ENCODE measurements at regions not wholly inside any gene's neighbourhood (a gene's known extent, or its start where the extent isn't known, plus 50 kb on each side); places are given as distances from the start of the nearest gene placed in this dataset.
"Not testable (repeated sequence)": the region's sequence is repeated elsewhere in the genome, so short reads cannot be mapped to it uniquely, and the experiment has no call there.

GRCh38 chr20:47979361-47980095, 194.2 kb upstream of the SULF2 start:
- DNase-seq: not testable (repeated sequence)

- not testable (repeated sequence) for DNase-seq
Measured at GRCh38 chr20:47978428-47979120, 193.3 kb upstream of the SULF2 start.

GRCh38 chr20:47977789-47978252, 192.5 kb upstream of the SULF2 start:
- not testable (repeated sequence) for DNase-seq

GRCh38 chr20:47977017-47977788, 191.9 kb upstream of the SULF2 start:
- DNase-seq: not testable (repeated sequence)

DNA sequence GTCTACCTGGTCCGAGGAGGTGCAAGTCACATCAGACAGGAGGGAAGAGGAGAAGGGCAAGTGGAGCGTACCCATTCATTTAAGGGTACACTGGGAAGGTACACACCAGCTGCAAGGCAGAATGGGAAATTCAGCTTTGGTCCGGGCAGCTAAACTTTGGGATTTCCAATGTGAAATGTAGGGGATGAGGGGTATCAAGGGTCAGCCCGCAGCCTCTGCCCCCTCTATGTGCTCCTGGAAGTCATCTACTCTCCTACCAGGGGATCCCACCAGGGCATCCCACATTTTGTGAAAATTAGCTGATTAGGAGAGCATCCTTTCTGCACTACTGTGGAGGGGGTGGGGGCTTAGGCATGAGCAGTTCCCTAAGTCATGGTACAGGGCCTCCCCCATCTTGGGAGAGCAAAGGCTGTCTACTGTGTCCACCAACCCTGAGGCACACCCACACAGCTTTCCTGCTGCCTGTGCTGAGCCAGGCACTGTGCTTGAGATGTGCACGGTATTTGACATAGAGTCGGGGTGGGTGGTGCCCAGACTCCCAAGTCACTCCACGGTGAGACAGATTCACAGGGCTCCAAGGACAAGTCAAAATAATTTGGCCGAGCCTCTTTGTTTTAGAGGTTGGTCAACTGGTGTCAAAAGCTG, 189.1 kb upstream of the SULF2 start:
- DNase-seq: no peak

DNA sequence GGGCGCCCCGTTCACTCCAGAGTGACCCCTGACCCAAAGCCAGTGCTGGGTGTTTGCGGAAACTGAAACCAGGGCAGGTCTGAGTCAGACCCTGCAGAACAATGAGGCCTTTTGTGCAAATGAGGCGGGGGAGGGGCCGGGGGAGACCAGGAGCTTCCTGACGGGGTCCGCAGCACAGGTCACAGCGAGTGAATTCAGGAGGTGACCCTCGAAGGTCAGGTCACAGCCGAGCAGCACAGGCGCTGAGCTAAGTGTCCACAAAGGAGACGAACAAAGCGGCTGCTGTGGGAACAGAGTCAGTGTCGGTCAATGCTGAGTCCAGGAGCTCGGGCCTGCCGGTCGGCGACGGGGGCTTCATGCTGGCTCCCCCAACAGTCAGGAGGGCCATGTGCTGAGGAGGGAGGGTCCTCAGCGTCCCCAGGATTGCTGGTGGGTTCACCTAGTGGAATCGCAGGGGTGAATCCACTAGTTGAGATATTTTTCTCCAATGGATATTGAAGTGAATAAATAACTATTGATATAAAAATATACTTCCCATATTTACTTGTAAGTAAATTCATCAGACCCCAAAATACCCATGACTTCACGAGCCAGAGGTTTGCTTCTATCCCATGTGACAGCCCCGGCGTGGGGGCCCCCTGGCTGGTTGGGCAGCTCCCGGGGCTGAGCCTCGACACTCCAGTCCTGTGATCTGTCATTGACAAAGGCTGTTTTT, 188.4 kb upstream of the SULF2 start:
- DNase-seq: no peak

- no peak for DNase-seq
Measured at GRCh38 chr20:47972916-47973309, 187.6 kb upstream of the SULF2 start.

DNA sequence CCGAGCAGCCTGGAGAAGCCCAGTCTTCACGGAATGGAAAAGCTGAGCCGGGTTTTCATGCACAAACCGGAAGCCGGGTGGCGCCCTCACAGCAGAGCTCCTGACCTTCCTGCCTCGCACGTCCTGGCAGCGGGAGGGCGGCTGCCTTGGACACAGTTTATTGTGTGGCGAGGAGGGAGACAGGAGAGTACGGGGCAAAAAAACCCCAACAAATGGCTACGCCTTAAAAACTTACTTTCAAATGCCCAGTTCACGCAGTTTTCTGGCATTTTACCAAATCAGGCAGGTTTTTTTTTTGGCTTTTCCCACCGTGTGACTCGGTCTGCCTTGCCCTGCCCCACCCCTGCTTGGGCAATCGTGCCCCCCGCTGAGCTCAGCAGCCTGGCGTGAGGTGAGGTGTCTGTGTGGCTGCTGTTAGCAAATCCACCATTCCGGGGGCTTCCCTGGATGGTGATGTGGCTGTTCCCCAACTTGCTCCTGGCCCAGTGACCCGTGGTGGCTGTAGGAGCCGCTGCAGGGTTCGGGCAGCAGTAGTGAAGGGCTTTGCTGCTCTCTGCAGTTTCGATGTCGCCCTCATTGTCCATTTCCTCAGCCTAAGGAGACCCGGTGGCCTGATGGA, 187.1 kb upstream of the SULF2 start:
- DNase-seq: peak; percentile 11

- DNase-seq: no peak
Measured at GRCh38 chr20:47971058-47971791, 185.9 kb upstream of the SULF2 start.

GRCh38 chr20:47970282-47970903, 185.1 kb upstream of the SULF2 start:
- no peak for DNase-seq

DNA sequence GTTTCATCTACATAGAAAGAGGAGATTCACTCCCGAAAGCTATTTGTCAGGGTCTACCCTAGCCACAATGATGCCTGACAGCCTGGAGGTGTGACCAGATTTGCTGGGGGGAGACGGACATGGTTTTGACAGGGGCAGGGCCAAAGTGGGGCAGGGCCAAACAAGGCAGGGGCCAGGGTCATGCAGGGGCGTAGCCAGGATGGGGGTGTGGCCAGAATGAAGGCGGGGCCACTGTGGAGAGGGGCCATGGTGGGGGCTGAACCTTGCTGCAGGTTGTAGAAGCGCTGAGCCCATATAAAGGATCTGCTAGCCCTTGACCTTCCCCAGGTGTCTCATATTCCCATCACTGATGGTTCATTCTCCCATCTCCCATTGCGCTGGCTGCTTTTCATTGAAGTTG, 184.1 kb upstream of the SULF2 start:
- DNase-seq: no peak

DNA sequence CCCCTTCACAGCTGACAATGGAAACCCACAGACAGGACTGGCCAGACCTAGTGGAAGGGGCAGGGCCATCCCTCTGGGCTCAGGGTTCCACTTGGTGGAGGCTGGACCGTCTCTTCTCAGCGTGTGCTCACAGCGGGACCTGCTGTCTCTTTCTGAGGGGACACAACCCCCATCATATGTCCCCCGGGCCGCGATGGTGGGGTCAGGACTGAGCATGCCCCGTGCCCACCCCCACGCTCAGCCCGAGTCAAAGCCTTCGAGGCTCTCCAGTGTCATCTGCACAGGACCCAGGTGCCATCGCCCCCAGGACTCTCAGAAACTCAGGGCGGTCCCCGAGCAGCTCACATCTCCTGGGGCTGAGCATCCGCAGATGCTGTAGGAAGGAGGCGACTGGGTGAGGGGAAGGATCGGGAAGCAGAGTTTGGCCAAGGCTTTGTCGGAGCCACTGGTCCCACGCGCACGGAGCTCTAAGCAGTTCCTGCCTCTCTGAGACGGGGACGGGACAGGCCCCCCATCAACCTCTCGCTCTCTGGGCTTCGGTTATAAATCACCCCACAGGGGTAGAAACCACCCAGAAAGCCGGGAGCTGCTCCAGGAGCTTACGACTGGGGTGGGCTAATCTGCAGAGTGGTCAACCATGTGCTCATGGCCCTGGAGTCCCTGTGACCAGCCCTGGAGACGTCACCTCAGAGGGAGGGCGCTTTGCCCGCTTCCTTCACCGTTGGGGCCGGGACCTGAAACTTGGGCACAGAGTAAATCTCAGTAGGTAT, 183.4 kb upstream of the SULF2 start:
- no peak for DNase-seq

- DNase-seq: no peak
Measured at GRCh38 chr20:47964149-47964548, 178.9 kb upstream of the SULF2 start.

- no peak for DNase-seq
Measured at GRCh38 chr20:47963022-47963421, 177.7 kb upstream of the SULF2 start.

DNA sequence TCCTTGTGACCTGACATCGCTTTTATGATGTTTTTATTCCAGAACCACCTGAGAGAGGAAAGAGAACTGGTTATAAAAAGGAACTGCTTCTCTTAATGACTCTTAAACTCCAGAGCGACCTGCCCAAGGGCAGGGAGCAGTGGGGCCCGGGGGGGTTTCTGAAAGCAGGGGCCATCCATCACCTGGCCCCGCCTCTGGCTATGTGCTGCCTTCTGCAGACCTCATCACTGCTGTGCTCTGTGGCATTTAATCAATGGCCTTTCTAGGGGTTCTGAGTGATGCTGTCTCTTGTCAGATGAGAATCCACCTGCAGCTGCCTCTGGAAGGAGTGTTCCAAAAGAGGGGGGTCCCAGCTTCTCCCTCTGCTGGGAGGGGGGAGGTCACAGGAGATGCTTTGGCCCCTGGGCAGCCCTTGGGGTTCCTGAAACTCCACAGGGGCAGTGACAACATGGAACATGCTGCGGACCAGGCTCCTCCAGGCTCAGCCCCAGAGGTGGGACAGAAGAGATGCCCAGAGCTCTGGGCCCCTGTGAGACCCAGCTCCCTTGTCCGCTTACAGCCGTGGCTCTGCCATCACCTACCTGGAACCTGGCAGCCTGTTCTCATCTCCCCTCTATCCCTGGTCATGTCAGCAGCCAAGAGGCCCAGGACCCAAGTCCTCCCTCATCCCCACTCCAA, 177.1 kb upstream of the SULF2 start:
- no peak for DNase-seq

DNA sequence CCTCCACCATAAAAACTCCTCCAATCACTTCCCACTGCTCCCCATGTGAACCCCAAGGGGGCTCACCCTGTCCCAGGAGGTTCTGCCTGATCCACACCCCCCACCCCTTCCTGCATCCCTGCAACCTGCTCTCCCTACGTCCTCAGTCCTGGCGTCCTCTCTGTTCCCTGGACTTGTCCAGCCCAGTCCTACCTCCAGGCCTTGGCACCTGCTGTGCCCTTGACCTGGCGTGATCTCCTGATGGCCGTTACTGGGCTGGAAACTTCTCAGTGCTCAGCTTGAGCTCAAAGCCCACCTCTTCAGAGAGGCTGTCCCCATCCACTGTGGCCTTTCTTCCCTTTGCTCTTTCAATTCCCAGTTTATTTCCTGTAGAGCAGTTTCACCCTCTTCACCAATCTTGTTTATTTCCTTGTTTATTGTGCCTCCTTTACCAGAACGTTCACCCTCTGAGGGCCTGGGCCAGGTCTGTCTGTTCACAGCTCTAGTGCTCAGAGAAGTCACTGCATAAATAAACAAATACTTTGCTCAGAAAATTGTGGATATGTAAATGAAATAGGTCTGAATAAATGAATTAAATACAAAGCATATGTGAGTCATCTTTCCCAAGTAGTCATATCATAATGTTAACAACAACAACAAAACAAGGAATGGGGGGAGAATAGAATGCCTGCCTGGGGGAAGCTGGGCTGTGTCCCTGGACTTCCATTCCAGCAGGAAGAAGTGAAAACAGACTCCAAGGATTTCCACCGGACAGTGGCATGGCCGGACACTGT, 175.7 kb upstream of the SULF2 start:
- no peak for DNase-seq

DNA sequence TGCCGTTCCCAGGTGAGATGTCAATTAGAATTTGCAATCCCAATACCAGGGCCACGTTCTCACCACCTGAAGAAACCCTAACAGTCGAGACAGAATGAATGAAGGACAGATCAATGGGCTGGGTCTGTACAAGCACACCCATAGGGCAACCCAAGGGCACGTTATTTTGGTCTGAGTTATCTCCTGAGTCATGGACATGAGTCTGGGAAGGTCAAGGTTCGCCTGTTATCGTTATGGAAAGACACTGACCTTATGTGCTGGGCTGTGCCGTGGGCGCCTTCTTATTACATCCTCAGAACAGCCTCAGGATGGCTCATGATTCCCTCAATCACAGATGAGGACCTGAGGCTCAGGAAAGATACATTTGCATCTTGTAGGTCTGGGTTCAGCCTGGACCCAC, 175.0 kb upstream of the SULF2 start:
- DNase-seq: no peak
